HepG2 (cell line): ENCODE measurements at regions not wholly inside any gene's neighbourhood (a gene's known extent, or its start where the extent isn't known, plus 50 kb on each side); places are given as distances from the start of the nearest gene placed in this dataset.

ENCODE experiments used
- ELF1 ChIP-seq: sonication (generic); formaldehyde crosslinking; IDR thresholded peaks from 2 replicates; pipeline ENCODE4 v1.4.0; 2020; ENCODE audit warnings: missing genetic modification reagents
- ZNF776 ChIP-seq: sonication (generic); formaldehyde crosslinking; IDR thresholded peaks from 2 replicates; pipeline ENCODE4 v1.4.0; 2020; ENCODE audit warnings: mild to moderate bottlenecking, missing genetic modification reagents

GRCh38 chr16:8062677-8063076 lies 527.6 kb downstream of the TMEM114 start:
- TF ChIP-seq ZNF776 = no peak
- no peak for TF ChIP-seq ELF1 (CRISPR knock-in tag)
